GM13977 (cell line): ENCODE measurements at regions not wholly inside any gene's neighbourhood (a gene's known extent, or its start where the extent isn't known, plus 50 kb on each side); places are given as distances from the start of the nearest gene placed in this dataset.

Source experiments
- DNase-seq: peaks from one replicate; pipeline ENCODE4 v3.0.0; 2012; ENCODE audit warnings: low spot score
- in situ Hi-C: fragments of 300-500 bp; cut with MboI; formaldehyde crosslinking; loops from one replicate; pipeline ENCODE4 v1.12.0; 2022; ENCODE audit warnings: low sequenced_read_pairs, low pct_unique_long_range_greater_than_20kb, mixed read lengths, inconsistent platforms; ENCODE audit not compliant: unreplicated experiment
- TF ChIP-seq, protein P1 (sequence below): IDR thresholded peaks from 2 replicates; pipeline ENCODE4 v1.5.1; 2012; ENCODE audit warnings: mild to moderate bottlenecking, control low read depth; ENCODE audit not compliant: insufficient read depth; ENCODE audit errors: extremely low read depth, missing control alignments

DNA sequence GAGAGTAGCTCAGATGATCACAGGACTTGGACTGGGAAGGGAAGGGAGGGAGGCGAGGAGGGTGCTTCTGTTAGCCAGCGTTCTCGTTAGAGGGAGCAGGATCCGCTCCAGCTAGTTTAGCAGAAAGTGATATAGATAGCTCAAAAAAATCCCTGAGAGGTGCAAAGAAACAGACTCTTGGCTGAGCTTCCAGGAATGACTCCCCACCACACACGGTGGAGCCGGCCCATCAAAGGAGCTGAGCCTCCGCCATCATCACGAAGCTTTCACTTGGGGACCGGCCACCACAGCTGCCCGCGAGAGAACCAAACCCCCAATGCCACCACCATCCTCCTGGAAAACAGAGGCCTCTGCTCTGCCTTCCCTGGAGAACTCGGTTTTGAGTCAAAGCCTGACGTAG, 124.6 kb upstream of the BCL2L14 start:
- no peak for DNase-seq
- TF ChIP-seq, protein P1, sequence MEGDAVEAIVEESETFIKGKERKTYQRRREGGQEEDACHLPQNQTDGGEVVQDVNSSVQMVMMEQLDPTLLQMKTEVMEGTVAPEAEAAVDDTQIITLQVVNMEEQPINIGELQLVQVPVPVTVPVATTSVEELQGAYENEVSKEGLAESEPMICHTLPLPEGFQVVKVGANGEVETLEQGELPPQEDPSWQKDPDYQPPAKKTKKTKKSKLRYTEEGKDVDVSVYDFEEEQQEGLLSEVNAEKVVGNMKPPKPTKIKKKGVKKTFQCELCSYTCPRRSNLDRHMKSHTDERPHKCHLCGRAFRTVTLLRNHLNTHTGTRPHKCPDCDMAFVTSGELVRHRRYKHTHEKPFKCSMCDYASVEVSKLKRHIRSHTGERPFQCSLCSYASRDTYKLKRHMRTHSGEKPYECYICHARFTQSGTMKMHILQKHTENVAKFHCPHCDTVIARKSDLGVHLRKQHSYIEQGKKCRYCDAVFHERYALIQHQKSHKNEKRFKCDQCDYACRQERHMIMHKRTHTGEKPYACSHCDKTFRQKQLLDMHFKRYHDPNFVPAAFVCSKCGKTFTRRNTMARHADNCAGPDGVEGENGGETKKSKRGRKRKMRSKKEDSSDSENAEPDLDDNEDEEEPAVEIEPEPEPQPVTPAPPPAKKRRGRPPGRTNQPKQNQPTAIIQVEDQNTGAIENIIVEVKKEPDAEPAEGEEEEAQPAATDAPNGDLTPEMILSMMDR, result no peak
- in situ Hi-C loops, result no loop called here

DNA sequence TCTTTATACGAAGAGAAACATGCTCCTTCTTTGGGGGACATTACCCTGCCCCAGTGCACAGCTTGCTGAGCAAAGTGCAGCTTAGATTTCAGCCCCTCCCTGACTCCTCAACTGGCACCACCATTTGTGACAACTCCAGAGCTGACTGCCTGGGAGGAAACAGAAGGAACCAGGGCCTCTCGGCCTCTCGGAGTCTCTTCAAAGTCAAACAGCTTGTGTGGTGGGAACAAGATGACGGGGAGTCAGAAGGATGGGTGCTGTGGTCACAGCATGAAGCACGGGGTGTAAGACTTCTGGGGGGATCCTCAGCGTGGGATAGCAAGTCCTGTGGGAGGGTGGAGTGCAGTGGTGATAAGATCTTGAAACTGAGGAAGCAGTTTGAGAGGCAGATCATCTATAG, 123.5 kb upstream of the BCL2L14 start:
- in situ Hi-C loops, result no loop called here
- DNase-seq, result no peak
- TF ChIP-seq, protein P1, result no peak

DNA sequence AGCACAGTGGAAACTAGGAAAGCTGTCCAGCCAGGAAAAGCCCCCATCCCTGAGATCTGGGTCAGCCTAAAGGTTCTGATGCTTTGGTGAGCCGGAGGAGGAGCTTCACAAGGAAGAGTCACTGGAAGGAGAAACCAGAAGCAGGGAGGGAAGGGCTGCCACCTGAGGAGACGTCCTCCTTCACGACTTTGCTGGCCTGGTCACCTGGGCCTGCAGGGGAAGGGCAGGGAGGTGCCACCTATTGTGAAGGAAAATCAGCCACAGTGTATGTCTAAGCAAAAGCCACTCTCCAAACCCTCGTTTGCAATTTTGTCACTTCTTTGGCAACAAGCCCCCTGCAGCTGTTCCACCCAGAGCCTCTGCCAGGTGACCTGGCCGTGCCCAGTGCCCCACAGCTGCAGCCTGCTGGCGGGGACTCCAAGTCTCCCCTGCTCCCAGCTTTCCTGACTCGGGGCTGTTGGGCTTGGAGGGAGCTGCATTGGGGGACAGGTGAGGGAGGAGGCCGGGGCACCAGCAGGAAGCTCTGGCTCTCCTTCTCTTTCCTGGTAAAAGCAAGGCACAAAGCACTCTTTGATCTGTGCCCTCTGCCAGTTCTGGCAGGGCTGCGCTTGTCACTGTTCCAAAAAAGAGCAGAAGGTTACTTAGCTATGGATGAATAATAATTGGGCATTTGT, 120.9 kb upstream of the BCL2L14 start:
- in situ Hi-C loops, result no loop called here
- TF ChIP-seq, protein P1, result no peak
- DNase-seq, result no peak

DNA sequence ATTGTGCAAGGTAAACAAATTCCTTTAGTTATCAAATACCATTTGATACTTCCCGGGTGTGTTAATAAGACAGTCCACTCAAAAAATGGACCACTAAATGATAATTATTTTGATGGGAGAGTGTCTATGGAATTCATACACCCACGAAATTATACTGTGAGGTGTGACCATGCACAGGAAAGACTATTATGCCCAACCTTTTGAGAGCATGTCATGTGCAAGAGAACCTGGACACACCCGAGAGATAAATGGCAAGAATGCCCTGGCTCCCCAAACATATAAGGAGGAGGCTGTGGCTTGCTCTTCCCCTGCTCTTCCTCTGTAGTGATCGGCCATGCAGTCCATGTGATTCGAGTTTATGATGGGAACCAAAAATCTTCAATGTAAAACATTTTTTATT, 119.5 kb upstream of the BCL2L14 start:
- in situ Hi-C loops, result no loop called here
- DNase-seq, result no peak
- TF ChIP-seq, protein P1, result no peak

DNA sequence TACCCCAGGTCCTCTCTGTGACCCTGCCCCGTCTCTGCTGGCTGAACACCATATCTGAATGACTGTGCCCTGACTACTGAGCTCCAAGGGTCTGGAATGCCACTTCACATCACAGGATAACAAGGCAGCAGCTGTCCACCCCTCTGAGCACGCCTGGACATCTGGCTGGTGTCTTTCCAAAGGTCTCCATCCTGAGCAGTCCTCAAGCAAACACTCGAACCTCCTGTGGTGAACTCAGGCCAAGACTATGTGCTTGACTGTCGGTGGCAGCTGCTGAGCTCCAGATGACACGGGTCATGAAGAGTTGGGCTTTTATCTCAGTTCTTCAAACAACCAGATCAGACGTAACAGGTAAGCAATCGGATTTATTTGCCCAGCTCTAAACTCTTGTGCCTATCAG, 117.2 kb upstream of the BCL2L14 start:
- in situ Hi-C loops, result no loop called here
- no peak for DNase-seq
- TF ChIP-seq, protein P1, result no peak

DNA sequence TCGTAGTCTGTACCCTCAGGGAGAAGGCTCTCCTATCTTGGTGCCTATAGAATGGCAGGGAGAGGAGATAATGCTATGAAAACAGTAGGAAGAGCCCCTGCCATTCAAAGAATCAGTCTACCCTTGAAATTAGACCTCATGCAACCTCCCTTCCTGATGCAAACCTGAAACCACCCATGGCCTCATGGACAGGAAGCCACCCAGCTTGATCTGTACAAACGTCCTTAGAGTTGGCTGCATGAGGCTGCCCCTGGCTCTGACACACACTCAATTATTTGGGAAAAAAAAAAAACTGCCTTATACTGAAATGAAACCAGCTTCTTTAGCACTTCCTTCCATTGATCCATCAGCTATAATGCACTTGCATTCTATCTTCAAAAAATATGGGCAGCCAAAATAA, 116.6 kb upstream of the BCL2L14 start:
- in situ Hi-C loops, result no loop called here
- TF ChIP-seq, protein P1, result no peak
- DNase-seq, result peak; percentile 35
